Activated CD4-positive, CD25-positive, alpha-beta regulatory T cell treated with anti-CD3 and anti-CD28 coated beads, Interleukin-2, amount 50 U/mL, for 24 hours (primary cell): ENCODE measurements at regions not wholly inside any gene's neighbourhood (a gene's known extent, or its start where the extent isn't known, plus 50 kb on each side); places are given as distances from the start of the nearest gene placed in this dataset.
"Not testable (repeated sequence)": the region's sequence is repeated elsewhere in the genome, so short reads cannot be mapped to it uniquely, and the experiment has no call there.

Source experiments
- ATAC-seq, 2 donors: fragments of 150-1000 bp; cut with Tn5 transposase; one replicate each; pipeline ENCODE4 v1.10.0; 2021; ENCODE audit warnings: mild to moderate bottlenecking in 1 of 2, moderate library complexity in 1 of 2

DNA sequence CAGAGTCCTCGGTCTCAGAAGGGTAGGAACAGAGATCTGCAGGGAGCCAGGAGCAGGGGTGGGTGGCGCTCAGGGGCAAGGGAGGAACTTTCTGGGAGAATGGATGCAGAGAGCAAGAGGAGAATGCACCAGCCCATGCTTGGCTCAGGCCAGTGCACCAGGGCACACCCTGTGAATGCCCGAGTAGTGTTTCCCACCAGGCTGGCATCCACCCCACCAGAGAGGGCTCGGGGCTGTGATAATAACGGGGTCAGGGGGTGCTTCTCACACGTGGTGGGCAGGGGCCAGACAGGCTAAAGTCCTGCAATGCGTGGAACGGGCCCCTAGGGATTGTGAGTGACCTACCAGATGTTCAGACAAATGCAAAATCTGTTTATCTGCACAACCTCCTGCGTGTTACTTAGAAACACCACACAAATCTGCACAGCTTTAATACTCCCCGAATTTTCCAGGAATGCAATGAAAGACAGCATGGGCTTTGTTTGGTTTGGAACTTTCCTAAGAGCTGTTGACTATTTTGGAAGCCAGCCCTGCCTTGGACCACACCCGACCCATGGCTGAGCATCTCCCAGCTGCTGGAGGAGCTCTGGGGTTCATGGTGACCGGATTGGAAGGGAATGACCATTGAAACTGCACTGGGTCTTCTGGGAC, 368.3 kb downstream of the SHANK2 start:
- ATAC-seq, result no peak

DNA sequence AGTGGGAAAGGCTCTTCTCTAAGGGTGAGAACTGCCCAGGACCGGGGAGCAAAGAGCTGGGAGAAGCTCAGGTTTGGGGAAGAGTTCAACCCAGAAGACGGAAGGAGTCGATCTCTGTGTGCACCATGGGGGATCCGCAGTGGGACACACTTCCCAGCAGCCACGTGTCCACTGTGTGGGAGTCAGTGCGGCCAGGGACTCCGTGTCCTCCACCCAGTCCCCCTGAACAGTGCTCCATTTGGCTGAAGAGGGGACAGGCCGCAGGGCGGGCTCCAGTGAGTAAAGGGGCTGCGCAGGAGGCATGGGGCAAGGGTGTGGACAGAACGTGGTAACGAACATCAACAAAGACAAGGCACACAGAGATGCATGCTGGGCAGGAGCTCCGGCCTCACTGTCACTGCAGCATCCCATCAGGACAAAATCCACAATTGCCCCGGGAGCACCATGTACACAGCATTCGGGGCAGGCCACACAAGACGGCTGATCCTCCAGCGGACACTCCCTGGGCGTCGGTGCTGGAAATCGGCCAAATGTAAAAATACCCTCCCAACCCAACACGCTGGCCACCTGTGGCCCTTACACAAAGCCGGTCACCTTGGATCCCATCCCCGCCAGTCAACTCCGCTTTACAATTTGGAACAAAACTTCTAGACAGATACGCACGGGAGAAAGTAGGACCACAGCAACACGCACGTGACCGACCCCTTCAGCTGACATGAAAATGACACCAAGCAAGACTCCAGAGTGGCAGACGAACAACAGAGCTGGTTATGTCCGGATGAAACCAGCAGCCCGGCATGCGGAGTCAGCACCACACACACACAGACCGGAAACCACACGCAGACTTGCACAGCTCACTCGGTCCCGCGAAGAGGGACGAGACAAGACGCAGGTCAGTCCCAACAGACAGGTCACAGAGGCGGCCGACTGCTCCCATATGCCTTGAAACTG, 366.8 kb downstream of the SHANK2 start:
- ATAC-seq, result no peak

DNA sequence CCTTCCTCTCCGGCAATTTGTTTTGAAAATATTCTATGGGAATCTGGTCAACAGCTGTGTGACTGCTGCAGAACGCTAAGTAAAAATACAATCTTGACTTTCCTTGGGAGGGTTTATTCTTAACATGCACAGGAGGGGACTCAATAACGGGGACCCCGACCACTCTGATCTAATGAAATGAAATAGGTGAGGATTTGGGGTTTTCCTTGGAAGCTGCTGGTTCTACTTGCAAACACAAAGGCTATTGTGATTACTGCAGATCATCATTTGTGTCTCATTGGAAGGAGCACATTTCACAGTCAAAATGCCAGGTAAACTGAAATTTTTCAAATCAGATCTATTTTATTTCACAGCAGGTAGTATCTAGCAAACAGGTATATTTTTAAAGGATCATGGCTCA, 366.1 kb downstream of the SHANK2 start:
- ATAC-seq, result no peak

DNA sequence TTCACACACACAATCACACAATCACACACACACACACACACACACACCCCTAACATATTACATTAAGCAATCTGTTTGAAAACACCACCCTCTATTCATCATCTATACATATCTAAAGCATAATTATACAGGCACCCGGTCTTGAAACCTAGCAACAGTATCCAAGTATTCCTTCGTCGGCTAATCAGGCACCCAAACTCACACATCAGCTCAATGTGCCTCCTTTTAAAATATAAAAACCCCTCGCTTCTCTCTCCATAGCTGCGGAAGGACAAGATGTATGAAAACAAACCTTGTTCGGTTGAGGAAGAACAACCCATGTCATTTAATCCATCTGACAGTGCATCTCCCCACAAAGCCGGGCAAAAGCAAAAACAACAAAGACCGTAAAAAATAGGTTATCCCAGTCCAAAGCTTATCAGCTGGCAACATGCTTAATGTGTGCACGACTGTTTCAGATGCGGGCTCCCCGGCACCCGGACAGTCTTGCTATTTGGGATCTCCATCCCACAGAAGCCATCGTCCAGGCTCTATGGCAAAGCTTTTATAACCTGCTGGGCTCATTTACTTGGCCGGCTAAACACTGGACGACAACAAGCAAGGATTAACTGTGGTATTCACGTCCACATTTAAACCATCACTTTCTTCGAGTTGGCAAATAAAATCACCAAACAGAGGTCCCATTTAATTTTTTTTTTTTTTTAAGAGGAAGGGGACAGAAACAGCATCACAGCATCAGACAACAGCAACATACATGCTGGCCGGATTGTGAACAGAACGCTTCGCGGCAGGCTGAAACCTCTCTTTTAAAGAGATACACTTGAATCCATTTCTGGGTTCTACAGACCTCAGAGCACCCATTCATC, 365.5 kb downstream of the SHANK2 start:
- ATAC-seq, result no peak

DNA sequence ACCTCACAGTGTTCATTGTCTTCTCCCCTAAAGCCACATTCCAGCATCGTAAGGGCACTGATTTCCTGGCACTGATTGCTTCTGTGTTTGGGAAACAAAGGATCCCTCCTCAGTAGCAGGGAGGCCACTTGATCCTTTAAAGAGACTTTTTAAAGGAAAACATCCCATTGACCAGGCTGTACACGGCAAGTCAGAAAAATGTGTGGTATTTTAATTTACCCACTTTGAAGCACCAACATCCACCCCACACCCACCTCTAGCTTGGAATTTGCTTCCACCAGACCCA, 364.9 kb downstream of the SHANK2 start:
- ATAC-seq, result no peak

DNA sequence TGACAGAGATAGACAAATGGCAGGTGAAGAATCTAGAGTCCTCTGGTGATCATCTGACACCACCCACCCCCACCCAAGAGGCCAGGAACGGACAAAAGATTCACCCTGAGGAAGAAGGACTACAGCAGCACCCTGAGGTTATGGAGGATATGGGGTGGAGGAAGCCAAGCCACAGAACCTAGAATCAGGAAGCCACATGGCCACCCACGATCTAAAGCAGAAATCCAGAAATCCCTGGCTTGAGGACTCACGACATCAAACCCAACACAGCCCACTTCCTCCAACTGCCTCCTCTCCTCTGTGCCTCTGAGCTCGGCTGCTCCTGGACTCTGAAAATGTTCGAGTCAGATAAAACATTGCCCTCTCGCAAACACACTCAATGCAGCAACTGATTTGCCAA, 364.3 kb downstream of the SHANK2 start:
- ATAC-seq, result no peak

DNA sequence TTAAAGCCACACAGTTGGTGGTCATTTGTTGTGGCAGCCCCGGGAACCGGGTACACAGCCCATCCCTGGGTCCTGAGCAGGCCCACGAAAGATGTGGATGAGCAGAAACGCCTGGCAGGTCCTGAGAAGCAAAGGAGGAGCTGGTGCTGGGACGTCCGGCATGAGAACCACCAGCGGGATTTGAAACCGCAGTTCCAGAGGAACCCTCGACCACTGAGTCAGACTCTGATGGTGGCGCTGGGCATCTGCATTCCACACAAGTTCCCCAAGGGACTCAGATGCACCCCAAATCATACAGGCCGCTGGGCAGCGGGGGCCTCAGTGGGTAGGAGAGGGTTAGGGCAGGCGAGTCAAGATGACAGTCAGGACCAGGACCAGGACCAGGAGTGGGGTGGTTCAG, 363.0 kb downstream of the SHANK2 start:
- no peak for ATAC-seq

DNA sequence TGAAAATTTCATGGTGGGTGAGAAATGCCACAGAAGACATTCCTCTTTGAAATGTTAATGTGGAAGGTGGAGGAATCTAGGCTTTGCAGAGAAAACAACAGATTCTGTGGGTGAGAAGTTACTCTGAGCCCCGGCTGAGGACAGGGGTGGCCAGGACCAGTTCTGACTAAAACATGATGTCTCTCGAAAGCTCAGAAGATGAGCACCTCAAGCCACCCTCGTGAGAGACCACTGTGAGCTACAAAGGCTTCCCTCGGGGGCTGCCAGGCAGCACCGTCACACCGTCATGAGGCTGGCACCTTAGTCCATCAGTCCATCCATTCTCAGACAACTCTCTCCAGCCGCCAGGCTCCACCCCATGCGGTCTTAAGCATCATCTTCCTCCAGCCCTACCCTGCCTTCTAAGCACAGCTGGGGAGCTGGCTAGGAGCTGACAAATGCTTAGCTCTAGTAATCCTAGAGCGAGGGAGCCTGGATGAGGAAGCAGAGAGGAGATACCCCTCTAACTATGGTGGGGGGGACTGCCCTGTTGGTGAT, 360.5 kb downstream of the SHANK2 start:
- no peak for ATAC-seq

DNA sequence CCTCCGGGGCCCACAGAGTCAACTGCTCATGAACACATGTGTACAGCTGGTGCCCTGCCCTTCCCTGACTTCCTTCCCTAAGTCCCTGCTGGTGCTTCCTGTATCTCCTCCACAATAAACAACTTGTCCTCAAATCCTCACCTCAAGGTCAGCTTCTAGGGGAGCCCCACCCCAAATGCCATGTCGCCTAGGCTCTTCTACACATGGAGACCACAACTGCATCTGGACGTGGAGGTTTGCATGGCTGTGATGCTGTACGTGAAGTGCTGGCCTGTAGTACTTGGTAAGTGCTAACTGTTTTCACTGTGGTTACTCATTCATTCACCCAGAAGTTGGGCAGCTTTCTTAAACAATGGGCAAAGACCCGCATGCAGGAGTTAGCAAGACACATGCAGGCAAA, 359.5 kb downstream of the SHANK2 start:
- no peak for ATAC-seq

DNA sequence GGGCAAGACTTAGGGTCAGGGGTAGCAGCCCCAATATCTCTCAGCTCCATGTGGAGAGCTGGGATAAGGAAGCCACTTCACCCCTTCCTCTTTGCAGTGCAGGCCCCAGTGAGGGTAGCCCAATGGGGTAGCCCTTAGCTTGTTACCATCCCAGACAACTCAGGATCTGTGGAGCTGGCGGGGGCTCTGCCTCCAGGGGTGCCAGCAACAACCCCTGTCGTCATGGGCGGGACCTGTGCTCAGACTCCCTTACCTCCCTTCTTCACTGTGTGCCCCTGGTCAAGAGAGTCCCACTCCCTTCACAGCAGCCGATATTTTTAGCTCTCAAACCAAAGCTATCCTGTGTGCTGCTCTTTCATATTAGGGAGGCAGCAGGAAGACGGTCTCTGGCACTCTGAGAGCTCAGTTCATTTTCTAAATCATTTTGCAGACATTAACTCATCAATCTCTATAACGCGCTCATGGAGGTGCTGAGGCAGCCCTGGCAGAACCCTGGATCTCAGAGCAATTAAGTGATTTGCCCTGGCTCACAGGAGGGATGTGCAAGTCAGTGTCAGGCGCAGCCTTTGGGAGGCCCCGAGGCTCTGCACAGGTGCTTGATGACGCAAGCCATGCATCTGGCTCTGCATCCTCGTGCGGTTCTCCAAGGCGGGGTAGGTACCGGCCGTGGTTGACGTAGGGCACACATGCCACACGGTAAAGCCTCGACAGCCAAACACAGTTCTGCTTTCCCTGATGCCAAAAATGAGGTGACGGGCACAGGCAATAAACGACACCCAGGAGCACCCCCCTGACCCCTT, 357.6 kb downstream of the SHANK2 start:
- ATAC-seq, result no peak

DNA sequence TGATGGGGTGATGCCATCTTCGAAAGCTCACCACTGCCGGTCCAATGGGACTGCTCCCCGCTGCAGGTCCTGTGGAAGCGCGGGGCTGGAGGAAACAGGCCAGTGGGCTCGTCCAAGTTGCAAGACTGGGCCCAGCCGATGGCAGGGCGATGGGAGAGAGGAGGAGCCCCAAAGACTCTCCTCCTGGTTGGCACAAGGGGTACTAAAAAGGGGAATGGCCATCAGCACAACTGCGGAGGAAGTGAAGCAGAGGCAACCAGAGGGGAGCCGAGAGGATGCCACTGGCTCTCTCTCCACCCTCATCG, 357.1 kb downstream of the SHANK2 start:
- ATAC-seq, result no peak

DNA sequence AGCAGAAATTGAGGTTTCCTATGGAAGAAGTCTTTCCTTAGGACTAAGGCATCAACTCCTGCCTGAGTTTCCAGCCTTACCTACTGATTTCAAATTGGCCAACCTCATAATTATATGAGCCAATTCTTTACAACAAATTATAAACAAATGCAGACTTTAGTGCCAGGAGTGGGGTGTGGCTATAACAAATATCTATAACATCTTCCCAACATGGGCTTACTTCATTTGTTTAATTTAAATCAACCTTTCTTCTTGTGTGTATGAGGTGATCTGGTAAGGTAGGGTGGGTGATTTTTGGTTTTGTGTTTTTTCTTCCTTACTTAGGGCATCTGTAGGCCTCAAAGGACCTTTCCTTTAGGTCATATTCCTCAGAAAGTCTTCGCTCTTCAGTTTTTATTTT, 354.9 kb downstream of the SHANK2 start:
- ATAC-seq, result no peak

DNA sequence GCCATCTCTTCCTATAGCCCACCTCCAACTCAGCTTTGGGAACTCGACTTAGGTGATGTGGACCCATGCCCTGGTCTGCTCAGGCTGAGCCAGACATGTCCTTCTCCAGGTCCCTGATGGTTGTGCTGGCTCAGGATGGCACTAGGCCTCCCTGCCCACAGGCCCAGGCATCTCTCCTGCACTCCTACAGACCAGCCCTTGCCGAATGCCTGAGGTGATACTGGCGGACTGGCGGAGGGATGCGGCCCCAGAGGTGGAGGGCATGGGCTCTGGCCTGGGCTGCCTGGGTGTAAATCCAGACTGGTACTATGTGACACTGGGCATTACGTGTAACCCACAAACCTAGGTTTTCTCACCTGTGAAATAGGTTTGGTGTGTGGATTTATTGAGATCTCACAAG, 352.8 kb downstream of the SHANK2 start:
- no peak for ATAC-seq

DNA sequence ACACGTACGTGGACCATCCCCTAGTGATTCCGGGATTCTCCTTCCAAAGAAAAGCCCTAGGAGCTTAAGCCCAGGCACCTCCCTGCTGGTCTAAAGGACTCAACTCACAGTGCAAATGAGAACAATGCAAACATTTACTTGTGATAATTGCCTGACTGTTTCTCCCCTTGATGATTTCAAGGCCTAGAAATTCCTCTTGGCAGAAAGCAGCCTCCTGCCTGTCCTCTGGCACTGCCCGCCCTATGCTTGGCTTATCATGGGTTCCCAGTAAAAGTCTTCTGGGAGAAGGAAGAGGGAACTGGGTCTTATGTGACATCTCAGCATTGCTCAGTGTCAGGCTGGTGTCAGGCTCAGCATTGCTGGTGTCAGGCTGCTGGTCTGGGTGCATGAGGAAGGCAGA, 351.8 kb downstream of the SHANK2 start:
- no peak for ATAC-seq

DNA sequence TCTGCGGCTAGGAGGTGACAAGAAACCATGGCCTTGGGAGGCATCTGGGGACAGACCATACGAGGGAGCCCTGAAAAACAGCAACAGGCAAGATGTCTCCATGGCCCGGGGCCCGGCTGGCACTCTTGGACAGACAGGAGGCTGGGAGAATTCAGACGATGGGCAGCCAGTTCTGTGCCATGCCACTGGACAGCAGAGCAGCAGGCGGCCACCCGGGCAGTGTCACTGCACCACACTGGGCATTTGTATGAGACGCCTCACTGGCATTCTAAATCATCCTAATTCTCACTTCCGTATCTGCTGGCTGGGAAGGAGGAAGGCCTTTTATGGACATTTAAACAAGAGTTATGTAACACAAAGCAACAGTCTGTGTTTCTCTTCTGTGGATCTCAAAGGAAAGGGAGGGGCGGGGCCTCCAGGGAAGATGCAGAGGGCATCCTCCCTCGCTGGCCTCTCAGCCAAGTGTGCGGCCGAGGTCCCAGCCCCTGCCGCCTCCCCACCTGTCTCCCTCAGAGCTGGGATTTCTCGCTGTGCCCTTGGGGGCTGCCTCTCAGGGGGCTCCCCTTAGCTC, 350.3 kb downstream of the SHANK2 start:
- no peak for ATAC-seq

DNA sequence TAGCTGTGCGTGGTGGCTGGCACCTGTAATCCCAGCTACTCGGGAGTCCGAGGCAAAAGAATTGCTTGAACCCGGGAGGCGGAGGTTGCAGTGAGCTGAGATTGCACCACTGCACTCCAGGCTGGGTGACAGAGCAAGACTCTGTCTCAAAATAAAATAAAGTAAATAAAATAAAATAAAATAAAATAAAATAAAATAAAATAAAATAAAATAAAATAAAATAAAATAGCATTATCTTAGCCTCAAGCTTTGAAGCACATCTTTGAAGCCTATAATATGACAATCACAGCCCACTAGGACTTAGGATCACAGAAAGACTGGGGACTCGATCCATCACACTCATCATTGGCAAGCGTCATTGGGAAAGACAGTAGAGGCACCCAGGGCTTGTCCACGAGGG, 349.1 kb downstream of the SHANK2 start:
- ATAC-seq, result not testable (repeated sequence)

DNA sequence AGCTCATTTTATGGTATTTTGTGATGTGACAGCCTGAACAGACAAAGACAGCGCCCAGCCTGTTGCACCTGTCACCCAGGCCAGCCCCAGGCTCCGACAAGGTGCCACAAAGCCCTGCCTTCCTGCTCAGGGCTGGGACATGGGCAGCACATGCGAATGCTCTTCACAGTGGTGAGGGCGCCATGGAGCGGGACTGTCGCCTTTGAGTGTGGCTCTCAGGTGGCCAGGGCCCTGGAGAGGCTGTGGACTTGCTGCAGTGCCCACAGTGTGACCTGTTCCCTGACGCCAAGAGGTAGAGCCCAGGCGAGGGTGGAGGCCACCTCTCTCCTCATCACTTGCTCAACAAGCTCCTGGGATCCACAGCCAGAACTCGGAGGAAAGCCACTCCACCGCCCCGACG, 346.3 kb downstream of the SHANK2 start:
- no peak for ATAC-seq

DNA sequence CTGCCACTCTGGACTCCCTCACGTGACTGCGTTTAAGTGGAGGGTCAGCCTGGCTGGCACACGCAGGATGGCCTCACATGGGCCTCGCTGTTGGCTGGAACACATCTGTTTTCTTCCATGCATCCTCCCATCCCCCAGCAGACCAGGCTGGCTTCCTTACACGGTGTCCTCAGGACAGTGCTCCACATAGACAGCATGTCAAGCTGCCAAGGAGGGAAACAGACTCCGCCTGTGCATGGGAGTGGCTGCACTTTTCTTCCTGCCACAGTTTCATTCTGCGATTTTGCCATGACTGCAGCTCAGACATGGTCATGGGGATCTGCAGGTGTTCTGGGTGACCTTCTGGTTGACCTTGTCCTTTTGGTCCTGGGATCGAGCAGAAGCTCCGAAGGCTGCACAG, 344.2 kb downstream of the SHANK2 start:
- ATAC-seq, result no peak

DNA sequence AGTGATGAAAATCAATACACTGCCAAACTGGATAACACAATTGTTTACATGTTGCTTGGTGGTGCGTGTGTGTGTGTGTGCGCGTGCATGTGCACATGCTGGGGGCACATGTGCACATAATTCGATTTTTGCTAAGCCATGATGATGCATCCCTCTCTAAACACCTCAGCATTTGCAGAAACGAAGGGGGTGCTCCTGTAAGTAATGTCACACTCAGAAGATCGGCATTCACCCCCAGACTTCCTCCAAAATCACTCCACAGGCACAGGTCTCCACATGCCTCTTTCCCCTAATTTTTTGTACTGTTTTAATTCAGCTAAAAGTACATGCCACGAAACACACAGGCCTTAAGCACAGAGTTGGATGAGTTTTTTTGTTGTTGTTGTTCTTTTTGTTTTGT, 341.5 kb downstream of the SHANK2 start:
- ATAC-seq, result no peak

DNA sequence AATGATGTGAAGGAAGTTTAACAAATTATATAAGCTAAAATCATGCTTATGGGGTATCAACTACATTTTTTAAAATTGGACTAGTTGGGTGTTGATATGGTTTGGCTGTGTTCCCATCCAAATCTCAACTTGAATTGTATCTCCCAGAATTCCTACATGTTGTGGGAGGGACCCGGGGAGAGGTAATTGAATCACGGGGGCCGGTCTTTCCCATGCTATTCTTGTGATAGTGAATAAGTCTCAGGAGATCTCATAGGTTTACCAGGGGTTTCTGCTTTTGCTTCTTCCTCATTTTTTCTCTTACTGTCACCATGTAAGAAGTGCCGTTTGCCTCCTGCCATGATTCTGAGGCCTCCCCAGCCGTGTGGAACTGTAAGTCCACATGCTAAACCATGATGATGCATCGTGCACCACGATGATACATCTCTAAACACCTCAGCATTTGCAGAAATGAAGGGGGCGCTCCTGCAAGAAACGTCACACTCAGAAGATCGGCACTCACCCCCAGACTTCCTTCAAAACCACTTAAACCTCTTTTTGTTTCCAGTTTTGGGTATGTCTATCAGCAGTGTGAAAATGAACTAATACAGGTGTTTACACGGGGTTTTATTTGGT, 340.0 kb downstream of the SHANK2 start:
- ATAC-seq, result no peak

DNA sequence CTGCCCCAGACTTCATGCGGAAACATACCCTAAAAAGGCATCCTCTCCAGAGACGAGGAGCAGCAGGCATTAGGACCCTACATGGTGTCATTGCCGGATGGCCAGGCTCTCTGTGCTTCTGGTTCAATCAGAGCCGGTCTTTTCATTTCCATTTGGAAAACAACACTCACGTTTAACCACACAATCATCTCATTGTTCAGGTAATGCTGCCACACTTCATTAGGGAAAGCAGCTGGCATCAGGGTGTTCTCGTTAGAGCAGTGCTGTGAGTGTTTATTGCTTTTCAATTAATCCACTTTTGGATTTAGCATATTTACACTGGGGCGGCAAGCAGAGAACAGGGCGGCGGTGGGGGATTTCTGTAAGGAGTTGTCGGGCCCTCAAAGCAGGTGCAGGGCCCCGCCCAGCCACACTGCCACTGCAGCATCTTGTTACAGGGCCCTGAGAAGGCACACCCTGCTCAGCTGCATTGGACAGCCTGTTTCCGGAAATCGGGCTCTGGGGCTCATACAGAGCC, 338.6 kb downstream of the SHANK2 start:
- ATAC-seq, result no peak

DNA sequence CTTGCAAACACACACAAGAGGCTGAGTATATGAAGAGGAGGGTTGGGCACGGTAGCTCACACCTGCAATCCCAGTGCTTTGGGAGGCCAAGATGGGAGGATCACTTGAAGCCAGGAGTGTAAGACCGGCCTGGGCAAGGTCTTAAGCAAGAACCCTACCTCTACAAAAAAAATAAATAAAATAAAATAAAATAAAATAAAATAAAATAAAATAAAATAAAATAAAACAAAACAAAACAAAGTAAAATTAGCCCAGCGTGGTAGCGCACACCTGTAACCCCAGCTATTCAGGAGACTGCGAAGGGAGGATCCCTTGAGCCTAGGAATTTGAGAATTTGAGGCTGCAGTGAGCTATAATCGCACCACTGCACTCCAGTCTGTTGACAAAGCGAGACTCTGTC, 337.9 kb downstream of the SHANK2 start:
- no peak for ATAC-seq
